Sigmoid colon (tissue), 6 donors: ENCODE measurements at regions not wholly inside any gene's neighbourhood (a gene's known extent, or its start where the extent isn't known, plus 50 kb on each side); places are given as distances from the start of the nearest gene placed in this dataset.
"Not testable (repeated sequence)": the region's sequence is repeated elsewhere in the genome, so short reads cannot be mapped to it uniquely, and the experiment has no call there.

Source experiments
- DNase-seq: peaks from one replicate; pipeline ENCODE4 v3.0.0-alpha.2; 2019
- H3K27ac ChIP-seq, 4 donors: fragments of 200-600 bp; sonication (generic); one replicate each; pipeline ENCODE4 v1.5.1; 2016 to 2019; ENCODE audit warnings: mild to moderate bottlenecking in 1 of 4
- H3K27me3 ChIP-seq, 3 donors: fragments of 200-600 bp; sonication (generic); one replicate each; pipeline ENCODE4 v1.5.1; 2019; ENCODE audit warnings: mild to moderate bottlenecking in 1 of 3
- H3K36me3 ChIP-seq, 4 donors: fragments of 200-600 bp; sonication (generic); one replicate each; pipeline ENCODE4 v1.5.1; 2016 to 2019
- H3K4me1 ChIP-seq, 4 donors: fragments of 200-600 bp; sonication (generic); one replicate each; pipeline ENCODE4 v1.5.1; 2017 to 2019
- H3K4me3 ChIP-seq, 4 donors: fragments of 200-600 bp; sonication (generic); one replicate each; pipeline ENCODE4 v1.5.1; 2017 to 2019; ENCODE audit warnings: mild to moderate bottlenecking in 2 of 4, moderate library complexity in 1 of 4
- H3K9me3 ChIP-seq, 4 donors: fragments of 200-600 bp in 3 of 4; sonication (generic) in 3 of 4; one replicate each; pipeline versions ENCODE4 v1.5.1 to v1.6.1; 2013 to 2019
- CTCF ChIP-seq, 4 experiments: fragments of 450-650 bp in 3 of 4; fragments of 200-600 bp in 1 of 4; IDR thresholded peaks; one replicate each; pipeline ENCODE4 v1.5.1; 2016 to 2019; ENCODE audit warnings: antibody characterized with exemption in 4 of 4, mild to moderate bottlenecking in 3 of 4, moderate library complexity in 2 of 4
- EP300 ChIP-seq, 4 donors: sonication (generic); formaldehyde crosslinking; IDR thresholded peaks; one replicate each; pipeline ENCODE4 v1.6.1; 2017; ENCODE audit warnings: antibody characterized with exemption in 4 of 4
- POLR2A ChIP-seq, 2 donors: fragments of 450-650 bp; IDR thresholded peaks; one replicate each; pipeline ENCODE4 v1.6.1; 2016; ENCODE audit warnings: antibody characterized with exemption in 2 of 2, mild to moderate bottlenecking in 2 of 2, moderate library complexity in 2 of 2
- POLR2AphosphoS5 ChIP-seq, 4 donors: sonication (generic); formaldehyde crosslinking; IDR thresholded peaks; one replicate each; pipeline ENCODE4 v1.6.1; 2017; ENCODE audit warnings: antibody characterized with exemption in 4 of 4
- WGBS, 2 donors: extraction: QIAGEN DNeasy Blood & Tissue Kit; methylation state at CpG; one replicate each; pipeline ENCODE4 v1.1.7; 2013; 5-methylcytosine and 5-hydroxymethylcytosine counted together
- intact Hi-C: fragments of 100-400 bp; cut with DNase I; formaldehyde crosslinking; loops from one replicate; pipeline ENCODE4 v1.15.1; 2023
- donor health status: healthy with polysubstance abuse.
- donor health status: healthy.

- WGBS, 2 donors: 85 to 91% methylated on average over 7 of the region's 7 CpGs
- DNase-seq: no peak
- no peak for TF ChIP-seq EP300 (IDR thresholded peaks at IDR 0.05)
- TF ChIP-seq POLR2AphosphoS5 (IDR thresholded peaks at IDR 0.05): no peak
- no peak for TF ChIP-seq CTCF (IDR thresholded peaks at IDR 0.05)
- no peak for TF ChIP-seq POLR2A (IDR thresholded peaks at IDR 0.05)
These were observed 95.9 kb upstream of the PLEKHG1 start for GRCh38 chr6:150503586-150504339.

GRCh38 chr6:150507361-150507760 lies 92.3 kb upstream of the PLEKHG1 start:
- H3K27me3 ChIP-seq, H3K27ac ChIP-seq, DNase-seq, H3K36me3 ChIP-seq, H3K9me3 ChIP-seq, H3K4me3 ChIP-seq, intact Hi-C loops: not testable (repeated sequence)
- H3K4me1 ChIP-seq: peaks cover 0 to 11% (median 7%) of the 10 kb centered on the region in 4 donors
- WGBS, 2 donors: 96 to 97% methylated on average over 35 of the region's 35 CpGs

More at GRCh38 chr6:150503586-150504339, 95.9 kb upstream of the PLEKHG1 start:
- Histone ChIP-seq H3K4me1 (no peaks in the 10 kb centered on the region), H3K4me3 (no peak overlapping the region), H3K9me3 (no peaks in the 10 kb centered on the region), H3K27ac (no peak overlapping the region), H3K27me3 (no peaks in the 10 kb centered on the region), H3K36me3 (no peaks in the 10 kb centered on the region)
- intact Hi-C loops: no loop called here

GRCh38 chr6:150510576-150510975 lies 89.1 kb upstream of the PLEKHG1 start:
- no peak for DNase-seq
- H3K4me1 ChIP-seq: peaks cover 0 to 11% (median 7%) of the 10 kb centered on the region in 4 donors
- H3K27me3 ChIP-seq: no peaks in the 10 kb centered on the region
- 78 to 88% methylated on average over 3 of the region's 3 CpGs for WGBS, 2 donors
- intact Hi-C loops: no loop called here
- TF ChIP-seq CTCF (IDR thresholded peaks at IDR 0.05) (no peak), POLR2A (IDR thresholded peaks at IDR 0.05) (no peak), POLR2AphosphoS5 (IDR thresholded peaks at IDR 0.05) (peak in 1 of 4 donors; percentile 16), EP300 (IDR thresholded peaks at IDR 0.05) (no peak)
- no peaks in the 10 kb centered on the region for H3K36me3 ChIP-seq
- no peaks in the 10 kb centered on the region for H3K9me3 ChIP-seq
- no peak overlapping the region for H3K4me3 ChIP-seq
- H3K27ac ChIP-seq: no peak overlapping the region

- Histone ChIP-seq H3K4me3 (no peak overlapping the region), H3K27me3 (no peaks in the 10 kb centered on the region), H3K36me3 (no peaks in the 10 kb centered on the region), H3K4me1 (peaks cover 0 to 11% (median 7%) of the 10 kb centered on the region in 4 donors), H3K9me3 (no peaks in the 10 kb centered on the region), H3K27ac (no peak overlapping the region)
- intact Hi-C loops: no loop called here
- no peak for TF ChIP-seq POLR2AphosphoS5 (IDR thresholded peaks at IDR 0.05)
- TF ChIP-seq CTCF (IDR thresholded peaks at IDR 0.05): no peak
- TF ChIP-seq POLR2A (IDR thresholded peaks at IDR 0.05): no peak
- TF ChIP-seq EP300 (IDR thresholded peaks at IDR 0.05): no peak
- DNase-seq: no peak
- WGBS, 2 donors: 85 to 87% methylated on average over 4 of the region's 4 CpGs
These were observed 88.4 kb upstream of the PLEKHG1 start for GRCh38 chr6:150511313-150511712.

GRCh38 chr6:150514806-150515380 lies 84.8 kb upstream of the PLEKHG1 start:
- WGBS, 2 donors: 53 to 66% methylated on average over 2 of the region's 2 CpGs
- no peak for TF ChIP-seq CTCF (IDR thresholded peaks at IDR 0.05)
- no peak for TF ChIP-seq POLR2AphosphoS5 (IDR thresholded peaks at IDR 0.05)
- TF ChIP-seq POLR2A (IDR thresholded peaks at IDR 0.05): no peak
- TF ChIP-seq EP300 (IDR thresholded peaks at IDR 0.05): no peak
- peaks cover 0 to 8% (median 7%) of the 10 kb centered on the region in 4 donors for H3K4me1 ChIP-seq
- no peak for DNase-seq
- no peak overlapping the region for H3K4me3 ChIP-seq
- intact Hi-C loops: no loop called here
- no peaks in the 10 kb centered on the region for H3K9me3 ChIP-seq
- no peaks in the 10 kb centered on the region for H3K36me3 ChIP-seq
- H3K27ac ChIP-seq: no peak overlapping the region
- no peaks in the 10 kb centered on the region for H3K27me3 ChIP-seq
